Osteoblast (primary cell): ENCODE measurements at regions not wholly inside any gene's neighbourhood (a gene's known extent, or its start where the extent isn't known, plus 50 kb on each side); places are given as distances from the start of the nearest gene placed in this dataset.

Experiments
- DNase-seq: peaks from one replicate; pipeline ENCODE4 v3.0.0; 2011; ENCODE audit warnings: low spot score, mixed read lengths; ENCODE audit not compliant: insufficient read length; ENCODE audit errors: missing footprints
- H2AFZ ChIP-seq: 2 replicates; pipeline ENCODE4 v1.6.0; 2011; ENCODE audit warnings: mild to moderate bottlenecking, low read length
- H3K27ac ChIP-seq: 2 replicates; pipeline ENCODE4 v1.5.1; 2011; ENCODE audit warnings: mild to moderate bottlenecking, low read depth, low read length, moderate library complexity
- H3K27me3 ChIP-seq: 2 replicates; pipeline ENCODE4 v1.6.0; 2012; ENCODE audit warnings: mild to moderate bottlenecking, control low read depth, inconsistent platforms, low read length, moderate library complexity; ENCODE audit not compliant: insufficient read depth
- H3K36me3 ChIP-seq: 2 replicates; pipeline ENCODE4 v1.5.1; 2011; ENCODE audit warnings: mild to moderate bottlenecking, low read length, control low read depth, moderate library complexity; ENCODE audit not compliant: insufficient read depth
- H3K4me1 ChIP-seq: 2 replicates; pipeline ENCODE4 v1.5.1; 2011; ENCODE audit warnings: mild to moderate bottlenecking, low read length, control low read depth, moderate library complexity; ENCODE audit not compliant: insufficient read depth
- H3K4me2 ChIP-seq: 2 replicates; pipeline ENCODE4 v1.6.0; 2011; ENCODE audit warnings: mild to moderate bottlenecking, low read length; ENCODE audit not compliant: insufficient read depth
- H3K4me3 ChIP-seq: fragments of 200-600 bp; sonication (generic); 3 replicates; pipeline ENCODE4 v1.5.1; 2012; ENCODE audit warnings: mild to moderate bottlenecking, low read length, inconsistent platforms; ENCODE audit not compliant: insufficient read depth
- H3K79me2 ChIP-seq: 2 replicates; pipeline ENCODE4 v1.6.0; 2012; ENCODE audit warnings: mild to moderate bottlenecking, low read length, control low read depth, inconsistent platforms; ENCODE audit not compliant: insufficient read depth
- H3K9me3 ChIP-seq: 2 replicates; pipeline ENCODE4 v1.5.1; 2011; ENCODE audit warnings: low read depth, low read length, control low read depth
- H4K20me1 ChIP-seq: 2 replicates; pipeline ENCODE4 v1.6.0; 2012; ENCODE audit warnings: mild to moderate bottlenecking, low read length, control low read depth; ENCODE audit not compliant: insufficient read depth
- CTCF ChIP-seq: IDR thresholded peaks from 2 replicates; pipeline ENCODE4 v1.5.1; 2011; ENCODE audit warnings: mild to moderate bottlenecking, low read depth, low read length, moderate library complexity; ENCODE audit errors: extremely low read depth

GRCh38 chr16:7953360-7953759 is 620.7 kb downstream of the RBFOX1 start:
- Histone ChIP-seq H2AFZ (no peak overlapping the region), H3K27ac (no peak overlapping the region), H3K79me2 (no peaks in the 10 kb centered on the region), H4K20me1 (no peaks in the 10 kb centered on the region), H3K4me2 (no peak overlapping the region), H3K9me3 (peaks cover 2% of the 10 kb centered on the region), H3K27me3 (no peaks in the 10 kb centered on the region), H3K4me3 (no peak overlapping the region), H3K4me1 (no peaks in the 10 kb centered on the region), H3K36me3 (no peaks in the 10 kb centered on the region)
- TF ChIP-seq CTCF = no peak
- no peak for DNase-seq

DNA sequence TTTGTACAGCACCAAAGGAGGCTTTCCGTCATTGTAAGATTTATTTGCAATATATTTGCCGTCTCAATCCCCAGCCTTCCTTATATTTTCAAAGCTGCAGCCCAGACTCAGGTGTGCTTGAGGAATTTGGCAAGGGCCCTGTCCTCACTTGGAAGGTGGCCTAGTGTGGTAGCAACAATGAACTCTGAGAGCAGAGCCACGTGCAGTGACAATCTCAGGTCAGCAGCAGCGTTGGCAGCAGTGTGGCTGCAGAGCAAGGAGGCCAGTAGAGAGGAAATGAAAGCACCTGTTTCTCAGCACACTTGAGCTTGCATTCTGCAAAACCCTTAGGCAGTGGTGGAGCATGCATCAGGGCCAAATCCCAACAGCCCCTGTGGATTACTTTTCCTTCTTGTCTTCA is 613.5 kb downstream of the RBFOX1 start:
- H3K79me2 ChIP-seq = no peaks in the 10 kb centered on the region
- no peaks in the 10 kb centered on the region for H3K9me3 ChIP-seq
- H4K20me1 ChIP-seq = no peaks in the 10 kb centered on the region
- H3K4me2 ChIP-seq = no peak overlapping the region
- no peak for DNase-seq
- no peaks in the 10 kb centered on the region for H3K36me3 ChIP-seq
- H3K27me3 ChIP-seq = no peaks in the 10 kb centered on the region
- H2AFZ ChIP-seq = no peak overlapping the region
- H3K4me3 ChIP-seq = no peak overlapping the region
- no peak for TF ChIP-seq CTCF
- H3K27ac ChIP-seq = no peak overlapping the region
- no peaks in the 10 kb centered on the region for H3K4me1 ChIP-seq

DNA sequence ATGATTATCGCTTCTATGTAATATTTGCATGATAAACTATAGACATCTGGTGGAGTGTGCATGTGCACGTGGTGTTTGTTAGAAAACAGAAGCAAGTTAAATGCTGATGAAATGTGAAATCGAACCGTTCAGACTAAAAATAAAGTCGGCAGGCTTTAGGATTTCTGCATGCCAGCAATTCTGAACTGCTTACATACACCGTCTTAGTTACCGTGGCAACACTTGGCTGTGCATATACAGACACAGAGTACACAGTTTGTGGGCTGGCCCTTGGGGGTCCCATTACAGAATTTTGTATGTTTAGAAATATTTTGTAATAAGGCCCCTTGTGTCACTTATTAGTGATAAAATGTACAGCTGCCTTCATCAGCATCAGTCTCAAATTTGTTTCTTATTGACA is 605.5 kb downstream of the RBFOX1 start:
- H3K27me3 ChIP-seq = no peaks in the 10 kb centered on the region
- H3K79me2 ChIP-seq = no peaks in the 10 kb centered on the region
- H3K9me3 ChIP-seq = no peaks in the 10 kb centered on the region
- H3K4me1 ChIP-seq = no peaks in the 10 kb centered on the region
- no peak for DNase-seq
- TF ChIP-seq CTCF = no peak
- no peak overlapping the region for H2AFZ ChIP-seq
- H3K36me3 ChIP-seq = no peaks in the 10 kb centered on the region
- H3K27ac ChIP-seq = no peak overlapping the region
- H3K4me3 ChIP-seq = no peak overlapping the region
- H4K20me1 ChIP-seq = no peaks in the 10 kb centered on the region
- no peak overlapping the region for H3K4me2 ChIP-seq

DNA sequence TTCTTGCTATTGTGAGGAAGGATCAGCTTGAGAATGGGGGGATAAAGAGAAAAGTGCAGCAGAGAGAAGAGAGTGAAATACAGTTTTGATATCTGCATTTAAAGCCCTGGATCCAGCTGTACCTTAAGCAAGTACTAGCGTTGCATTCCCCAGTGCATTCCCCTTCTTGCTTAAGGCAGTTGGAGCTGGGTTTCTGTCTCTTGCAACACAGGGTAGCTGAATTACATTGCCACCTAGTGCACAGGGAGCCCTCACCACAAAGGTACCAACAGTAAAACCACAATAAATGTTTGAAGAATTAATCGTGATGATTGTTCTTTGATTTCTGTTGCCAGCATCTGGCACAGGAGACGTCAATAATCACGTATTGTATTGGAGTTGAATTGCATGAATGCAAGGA is 588.7 kb downstream of the RBFOX1 start:
- Histone ChIP-seq H2AFZ (no peak overlapping the region), H3K27ac (no peak overlapping the region), H3K4me2 (no peak overlapping the region), H3K9me3 (no peaks in the 10 kb centered on the region), H3K36me3 (no peaks in the 10 kb centered on the region), H4K20me1 (no peaks in the 10 kb centered on the region), H3K79me2 (no peaks in the 10 kb centered on the region), H3K27me3 (no peaks in the 10 kb centered on the region), H3K4me3 (no peak overlapping the region), H3K4me1 (no peaks in the 10 kb centered on the region)
- no peak for TF ChIP-seq CTCF
- DNase-seq = no peak
